Ishikawa (cell line): ENCODE measurements at regions not wholly inside any gene's neighbourhood (a gene's known extent, or its start where the extent isn't known, plus 50 kb on each side); places are given as distances from the start of the nearest gene placed in this dataset.

Experiments
- CEBPB ChIP-seq: IDR thresholded peaks from 2 replicates; pipeline ENCODE4 v1.6.1; 2012
- EGR1 ChIP-seq: IDR thresholded peaks from 2 replicates; pipeline ENCODE4 v1.6.1; 2012
- EP300 ChIP-seq: IDR thresholded peaks from 2 replicates; pipeline ENCODE4 v1.6.1; 2012; ENCODE audit warnings: borderline replicate concordance
- FOXM1 ChIP-seq: IDR thresholded peaks from 2 replicates; pipeline ENCODE4 v1.6.1; 2012; ENCODE audit warnings: low read depth, borderline replicate concordance
- MAX ChIP-seq: IDR thresholded peaks from 2 replicates; pipeline ENCODE4 v1.6.1; 2012
- RAD21 ChIP-seq: IDR thresholded peaks from 2 replicates; pipeline ENCODE4 v1.6.1; 2012; ENCODE audit warnings: low read depth
- TAF1 ChIP-seq: IDR thresholded peaks from 2 replicates; pipeline ENCODE4 v1.6.1; 2012; ENCODE audit warnings: low read depth, mild to moderate bottlenecking
- TEAD4 ChIP-seq: IDR thresholded peaks from 2 replicates; pipeline ENCODE4 v1.6.1; 2012
- USF1 ChIP-seq: IDR thresholded peaks from 2 replicates; pipeline ENCODE4 v1.6.1; 2012
- YY1 ChIP-seq: IDR thresholded peaks from 2 replicates; pipeline ENCODE4 v1.6.1; 2012; ENCODE audit warnings: low read depth
- TF ChIP-seq, protein P1 (sequence below): IDR thresholded peaks from 2 replicates; pipeline ENCODE4 v1.6.1; 2012; ENCODE audit warnings: low read depth, mild to moderate bottlenecking

DNA sequence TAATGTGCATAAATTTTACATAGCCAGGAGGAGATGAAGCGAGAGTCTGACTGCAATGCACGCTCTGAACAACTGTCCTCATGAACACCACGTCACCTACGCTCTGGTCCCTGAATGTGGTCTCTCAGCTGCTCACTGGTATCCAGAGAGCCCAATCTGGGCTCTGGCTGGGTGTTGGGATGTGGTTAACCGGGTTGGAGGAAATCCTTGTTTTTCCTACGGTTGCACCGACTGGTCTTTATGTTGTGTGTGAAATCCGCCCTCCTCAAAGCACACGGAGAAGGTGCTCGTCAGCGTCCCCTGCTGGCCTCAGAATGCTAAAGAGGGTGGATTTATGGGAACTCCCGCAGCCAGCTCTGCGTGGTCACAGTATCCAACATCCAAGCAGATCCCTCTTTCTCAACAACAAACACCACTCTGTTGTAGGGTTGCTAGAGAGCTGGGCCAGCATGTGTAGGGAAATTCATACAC is 51.8 kb upstream of the FAM89A start:
- TF ChIP-seq CEBPB, result no peak
- no peak for TF ChIP-seq MAX
- TF ChIP-seq TAF1, result no peak
- peak; percentile 77 for TF ChIP-seq RAD21
- TF ChIP-seq FOXM1, result no peak
- no peak for TF ChIP-seq EP300
- TF ChIP-seq, protein P1, sequence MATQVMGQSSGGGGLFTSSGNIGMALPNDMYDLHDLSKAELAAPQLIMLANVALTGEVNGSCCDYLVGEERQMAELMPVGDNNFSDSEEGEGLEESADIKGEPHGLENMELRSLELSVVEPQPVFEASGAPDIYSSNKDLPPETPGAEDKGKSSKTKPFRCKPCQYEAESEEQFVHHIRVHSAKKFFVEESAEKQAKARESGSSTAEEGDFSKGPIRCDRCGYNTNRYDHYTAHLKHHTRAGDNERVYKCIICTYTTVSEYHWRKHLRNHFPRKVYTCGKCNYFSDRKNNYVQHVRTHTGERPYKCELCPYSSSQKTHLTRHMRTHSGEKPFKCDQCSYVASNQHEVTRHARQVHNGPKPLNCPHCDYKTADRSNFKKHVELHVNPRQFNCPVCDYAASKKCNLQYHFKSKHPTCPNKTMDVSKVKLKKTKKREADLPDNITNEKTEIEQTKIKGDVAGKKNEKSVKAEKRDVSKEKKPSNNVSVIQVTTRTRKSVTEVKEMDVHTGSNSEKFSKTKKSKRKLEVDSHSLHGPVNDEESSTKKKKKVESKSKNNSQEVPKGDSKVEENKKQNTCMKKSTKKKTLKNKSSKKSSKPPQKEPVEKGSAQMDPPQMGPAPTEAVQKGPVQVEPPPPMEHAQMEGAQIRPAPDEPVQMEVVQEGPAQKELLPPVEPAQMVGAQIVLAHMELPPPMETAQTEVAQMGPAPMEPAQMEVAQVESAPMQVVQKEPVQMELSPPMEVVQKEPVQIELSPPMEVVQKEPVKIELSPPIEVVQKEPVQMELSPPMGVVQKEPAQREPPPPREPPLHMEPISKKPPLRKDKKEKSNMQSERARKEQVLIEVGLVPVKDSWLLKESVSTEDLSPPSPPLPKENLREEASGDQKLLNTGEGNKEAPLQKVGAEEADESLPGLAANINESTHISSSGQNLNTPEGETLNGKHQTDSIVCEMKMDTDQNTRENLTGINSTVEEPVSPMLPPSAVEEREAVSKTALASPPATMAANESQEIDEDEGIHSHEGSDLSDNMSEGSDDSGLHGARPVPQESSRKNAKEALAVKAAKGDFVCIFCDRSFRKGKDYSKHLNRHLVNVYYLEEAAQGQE, result no peak
- TF ChIP-seq EGR1, result no peak
- no peak for TF ChIP-seq USF1
- TF ChIP-seq YY1, result no peak
- no peak for TF ChIP-seq TEAD4
